Immature natural killer cell (primary cell): ENCODE measurements at regions not wholly inside any gene's neighbourhood (a gene's known extent, or its start where the extent isn't known, plus 50 kb on each side); places are given as distances from the start of the nearest gene placed in this dataset.

Experiments used
- DNase-seq, 3 donors: peaks; one replicate each; pipeline ENCODE4 v3.0.0; 2022; ENCODE audit warnings: mixed read lengths in 1 of 3
- H3K27ac Mint-ChIP-seq, 6 donors: one replicate each; pipeline ENCODE4 v1.8.0; 2020; ENCODE audit warnings: mixed read lengths in 6 of 6, mild to moderate bottlenecking in 5 of 6, inconsistent platforms in 4 of 6, moderate library complexity in 3 of 6
- H3K27me3 Mint-ChIP-seq, 3 donors: one replicate each; pipeline ENCODE4 v1.8.0; 2020 to 2021; ENCODE audit warnings: low read depth in 3 of 3, mild to moderate bottlenecking in 3 of 3, mixed read lengths in 3 of 3, moderate library complexity in 3 of 3, inconsistent platforms in 1 of 3
- H3K36me3 Mint-ChIP-seq, 3 donors: one replicate each; pipeline ENCODE4 v1.8.0; 2020; ENCODE audit warnings: mixed read lengths in 3 of 3, inconsistent platforms in 2 of 3, mild to moderate bottlenecking in 2 of 3
- H3K4me1 Mint-ChIP-seq, 2 donors: one replicate each; pipeline ENCODE4 v1.8.0; 2020; ENCODE audit warnings: inconsistent platforms in 2 of 2, mild to moderate bottlenecking in 2 of 2, mixed read lengths in 2 of 2, moderate library complexity in 1 of 2
- H3K4me3 Mint-ChIP-seq, 5 donors: one replicate each; pipeline ENCODE4 v1.8.0; 2020; ENCODE audit warnings: mild to moderate bottlenecking in 5 of 5, mixed read lengths in 5 of 5, inconsistent platforms in 3 of 5, moderate library complexity in 3 of 5
- H3K9me3 Mint-ChIP-seq, 6 donors: one replicate each; pipeline ENCODE4 v1.8.0; 2020; ENCODE audit warnings: mild to moderate bottlenecking in 6 of 6, mixed read lengths in 6 of 6, inconsistent platforms in 4 of 6, moderate library complexity in 3 of 6

DNA sequence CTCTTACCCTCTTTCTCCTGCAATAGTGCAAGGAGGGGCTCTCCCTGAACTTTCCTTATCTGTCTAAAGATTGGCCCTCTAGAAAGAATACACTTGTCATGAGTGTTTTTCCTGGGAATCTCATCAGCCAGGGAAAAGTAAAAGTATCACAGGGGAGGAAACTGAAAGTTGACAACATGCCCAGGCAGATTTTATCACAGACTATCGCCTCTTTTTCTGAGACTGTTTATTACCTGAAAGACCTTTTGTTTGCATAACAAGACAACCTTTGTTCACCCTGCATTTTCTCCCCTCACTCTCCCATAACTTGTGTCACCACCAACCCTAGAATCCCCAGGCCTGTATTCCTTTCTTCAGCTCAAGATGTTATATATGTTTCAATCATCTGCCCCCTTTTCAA, 794.7 kb upstream of the ADAMTS5 start:
- Mint-ChIP-seq H3K4me3 (no peak overlapping the region), H3K4me1 (no peaks in the 10 kb centered on the region), H3K27ac (no peak overlapping the region), H3K27me3 (peaks cover 0 to 4% (median under 1%) of the 10 kb centered on the region in 3 donors), H3K9me3 (peaks cover 0 to 8% (median 1%) of the 10 kb centered on the region in 6 donors), H3K36me3 (no peaks in the 10 kb centered on the region)
- DNase-seq: no peak

DNA sequence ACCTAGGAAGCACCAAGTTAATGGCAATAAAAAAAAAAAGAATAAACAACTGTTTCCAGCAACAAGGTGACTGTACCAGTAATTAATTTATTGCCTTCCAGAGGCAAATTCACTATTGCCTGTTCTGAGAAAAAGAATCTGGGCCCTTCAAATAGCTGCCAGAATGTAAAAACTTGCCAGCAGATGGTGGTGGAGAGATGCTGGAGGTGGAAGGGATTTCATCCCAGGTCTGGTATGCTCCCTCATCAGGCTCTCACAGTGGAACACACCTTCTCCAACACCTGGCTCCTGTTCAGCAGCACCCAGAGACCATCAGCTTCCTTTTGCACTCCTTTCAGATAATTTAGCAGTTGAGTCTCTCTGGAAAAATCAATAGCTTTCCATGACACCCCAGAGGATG, 792.9 kb upstream of the ADAMTS5 start:
- no peak overlapping the region for H3K27ac Mint-ChIP-seq
- H3K9me3 Mint-ChIP-seq: peaks cover 0 to 8% (median 1%) of the 10 kb centered on the region in 6 donors
- peaks cover 0 to 5% (median 1%) of the 10 kb centered on the region in 3 donors for H3K27me3 Mint-ChIP-seq
- H3K36me3 Mint-ChIP-seq: no peaks in the 10 kb centered on the region
- no peaks in the 10 kb centered on the region for H3K4me1 Mint-ChIP-seq
- no peak overlapping the region for H3K4me3 Mint-ChIP-seq
- no peak for DNase-seq

GRCh38 chr21:27759091-27759659, 792.3 kb upstream of the ADAMTS5 start:
- peaks cover 0 to 5% (median 1%) of the 10 kb centered on the region in 3 donors for H3K27me3 Mint-ChIP-seq
- H3K4me1 Mint-ChIP-seq: no peaks in the 10 kb centered on the region
- H3K27ac Mint-ChIP-seq: no peak overlapping the region
- no peak overlapping the region for H3K4me3 Mint-ChIP-seq
- H3K9me3 Mint-ChIP-seq: peaks cover 0 to 8% (median 1%) of the 10 kb centered on the region in 6 donors
- DNase-seq: no peak
- H3K36me3 Mint-ChIP-seq: no peaks in the 10 kb centered on the region

GRCh38 chr21:27756191-27756590, 789.3 kb upstream of the ADAMTS5 start:
- no peaks in the 10 kb centered on the region for H3K4me1 Mint-ChIP-seq

DNA sequence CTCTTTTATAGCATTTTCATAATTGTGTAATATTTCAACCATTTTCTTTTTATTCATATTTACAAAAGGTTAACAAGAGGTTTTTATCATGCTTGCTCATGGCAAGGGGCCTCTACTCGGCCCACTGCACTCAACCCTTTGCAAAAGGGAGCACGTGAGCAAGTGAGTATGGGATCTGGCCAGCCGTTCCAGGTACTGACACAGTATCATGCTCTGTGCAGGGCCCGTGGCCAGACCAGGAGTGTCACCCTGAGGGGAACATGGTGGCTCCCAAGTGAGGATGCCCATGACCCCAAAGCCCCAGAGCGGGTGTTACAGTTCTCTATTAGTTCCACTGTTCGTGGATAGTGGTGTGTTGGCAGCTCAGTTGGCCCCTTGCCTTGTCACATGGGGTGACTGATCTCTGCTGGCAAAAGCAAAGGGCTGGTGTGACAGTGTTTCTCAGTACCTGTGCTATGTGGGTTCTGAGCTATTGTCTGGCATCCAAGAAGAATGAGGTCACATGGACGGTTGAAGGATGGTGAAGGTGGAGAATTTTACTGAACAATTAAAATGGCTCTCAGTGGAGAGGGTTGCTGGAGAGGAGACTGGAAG, 777.2 kb upstream of the ADAMTS5 start:
- no peak overlapping the region for H3K4me3 Mint-ChIP-seq
- H3K36me3 Mint-ChIP-seq: no peaks in the 10 kb centered on the region

More at GRCh38 chr21:27756191-27756590, 789.3 kb upstream of the ADAMTS5 start:
- Mint-ChIP-seq H3K36me3 (no peaks in the 10 kb centered on the region), H3K4me3 (no peak overlapping the region), H3K9me3 (peaks cover 0 to 8% (median under 1%) of the 10 kb centered on the region in 6 donors), H3K27ac (no peak overlapping the region), H3K27me3 (peaks cover 2 to 4% (median 3%) of the 10 kb centered on the region in 3 donors)
- DNase-seq: no peak

DNA sequence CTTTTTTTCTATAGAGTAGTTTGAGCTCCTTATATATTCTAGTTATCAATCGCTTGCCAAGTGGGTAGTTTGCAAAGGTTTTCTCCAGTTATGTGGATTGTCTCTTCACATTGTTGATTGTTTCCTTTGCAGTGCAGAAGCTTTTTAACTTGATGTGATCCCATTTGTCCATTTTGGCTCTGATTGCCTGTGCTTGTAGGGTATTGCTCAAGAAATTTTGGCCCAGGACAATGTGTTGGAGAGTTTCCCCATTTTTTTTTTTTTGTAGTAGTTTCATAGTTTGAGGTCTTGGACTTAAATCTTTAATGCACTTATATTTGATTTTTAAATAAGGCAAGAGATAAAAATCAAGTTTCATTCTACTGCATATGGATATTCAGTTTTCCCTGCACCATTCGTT, 774.8 kb upstream of the ADAMTS5 start:
- Mint-ChIP-seq H3K27me3 (peaks cover 0 to 2% (median 0%) of the 10 kb centered on the region in 3 donors), H3K4me1 (no peaks in the 10 kb centered on the region), H3K36me3 (no peaks in the 10 kb centered on the region), H3K27ac (no peak overlapping the region), H3K9me3 (peaks cover 0 to 19% (median 6%) of the 10 kb centered on the region in 6 donors), H3K4me3 (no peak overlapping the region)
- no peak for DNase-seq

More for the DNA sequence above, 777.2 kb upstream of the ADAMTS5 start:
- Mint-ChIP-seq H3K27me3 (peaks cover 0 to 2% (median 0%) of the 10 kb centered on the region in 3 donors), H3K9me3 (peaks cover 0 to 24% (median 6%) of the 10 kb centered on the region in 6 donors), H3K27ac (no peak overlapping the region), H3K4me1 (no peaks in the 10 kb centered on the region)
- no peak for DNase-seq

DNA sequence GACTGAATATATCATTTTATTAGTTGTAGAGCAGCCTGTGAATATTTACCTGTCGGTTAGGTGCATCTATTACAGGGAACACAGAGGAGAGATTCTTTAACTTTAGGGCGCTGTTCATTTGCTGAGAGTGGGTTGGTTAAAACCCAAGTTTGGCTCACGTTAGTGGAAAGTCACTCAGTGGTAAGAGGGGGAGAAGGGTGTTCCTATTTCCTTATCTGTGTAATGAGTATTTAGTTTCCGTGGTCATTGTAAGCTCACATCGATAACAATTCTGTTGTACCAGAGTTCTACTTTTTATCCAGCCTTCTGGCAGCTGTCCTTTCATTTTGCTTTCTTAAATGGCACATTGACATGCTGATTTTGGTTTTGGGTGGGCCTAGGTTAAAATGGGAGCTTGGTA, 773.2 kb upstream of the ADAMTS5 start:
- no peak overlapping the region for H3K4me3 Mint-ChIP-seq
- H3K27ac Mint-ChIP-seq: no peak overlapping the region
- H3K9me3 Mint-ChIP-seq: peaks cover 0 to 24% (median 6%) of the 10 kb centered on the region in 6 donors
- H3K4me1 Mint-ChIP-seq: no peaks in the 10 kb centered on the region
- peaks cover 0 to 2% (median 0%) of the 10 kb centered on the region in 3 donors for H3K27me3 Mint-ChIP-seq
- H3K36me3 Mint-ChIP-seq: no peaks in the 10 kb centered on the region
- DNase-seq: no peak

DNA sequence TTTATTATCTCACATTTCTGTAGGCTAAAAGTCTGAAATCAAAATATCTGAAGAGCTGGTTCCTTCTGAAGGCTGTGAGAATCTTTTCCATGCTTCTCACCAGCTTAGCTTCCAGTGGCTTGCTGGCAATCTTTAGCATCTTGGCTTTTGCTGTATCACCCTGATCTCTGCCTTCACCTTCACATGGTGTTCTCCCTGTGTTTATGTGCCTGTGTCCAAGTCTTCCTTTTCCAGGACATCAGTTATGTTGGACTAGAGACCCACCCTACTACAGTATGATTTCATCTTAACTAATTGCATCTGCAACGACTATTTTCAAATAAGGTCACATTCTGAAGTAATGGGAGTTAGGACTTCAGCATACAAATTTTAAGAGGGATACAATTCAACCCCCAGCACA, 772.3 kb upstream of the ADAMTS5 start:
- H3K4me1 Mint-ChIP-seq: no peaks in the 10 kb centered on the region

DNA sequence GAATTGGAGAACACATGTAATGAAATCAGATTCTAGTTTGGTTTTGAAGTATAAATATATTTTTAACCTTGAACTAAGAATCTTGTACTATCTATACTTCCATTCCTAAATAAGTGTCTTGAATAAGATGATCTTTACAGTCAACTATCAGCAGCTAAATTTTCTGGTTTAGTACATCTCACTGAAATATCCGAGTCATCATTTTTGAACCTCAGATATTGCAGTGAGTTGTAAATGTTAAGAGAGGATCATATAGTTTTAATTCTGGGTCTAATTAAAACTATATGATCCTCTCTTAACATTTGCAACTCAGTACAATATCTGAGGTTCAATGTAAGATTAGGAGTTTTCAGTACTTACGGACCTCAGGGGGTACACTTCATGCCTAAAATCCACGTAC, 768.8 kb upstream of the ADAMTS5 start:
- Mint-ChIP-seq H3K4me3 (no peak overlapping the region), H3K27ac (no peak overlapping the region), H3K36me3 (no peaks in the 10 kb centered on the region), H3K27me3 (no peaks in the 10 kb centered on the region), H3K4me1 (no peaks in the 10 kb centered on the region), H3K9me3 (peaks cover 0 to 14% (median 2%) of the 10 kb centered on the region in 6 donors)
- DNase-seq: no peak

More for the DNA sequence above, 772.3 kb upstream of the ADAMTS5 start:
- no peak for DNase-seq
- no peak overlapping the region for H3K4me3 Mint-ChIP-seq
- H3K9me3 Mint-ChIP-seq: peaks cover 0 to 21% (median 6%) of the 10 kb centered on the region in 6 donors
- H3K27ac Mint-ChIP-seq: no peak overlapping the region
- no peaks in the 10 kb centered on the region for H3K36me3 Mint-ChIP-seq
- no peaks in the 10 kb centered on the region for H3K27me3 Mint-ChIP-seq

GRCh38 chr21:27734146-27734545, 767.3 kb upstream of the ADAMTS5 start:
- Mint-ChIP-seq H3K36me3 (no peaks in the 10 kb centered on the region), H3K4me1 (no peaks in the 10 kb centered on the region), H3K27me3 (no peaks in the 10 kb centered on the region), H3K27ac (no peak overlapping the region), H3K9me3 (peaks cover 0 to 14% (median 2%) of the 10 kb centered on the region in 6 donors), H3K4me3 (no peak overlapping the region)
- DNase-seq: no peak

GRCh38 chr21:27725916-27726315, 759.0 kb upstream of the ADAMTS5 start:
- H3K4me3 Mint-ChIP-seq: no peak overlapping the region
- no peaks in the 10 kb centered on the region for H3K36me3 Mint-ChIP-seq
- H3K4me1 Mint-ChIP-seq: no peaks in the 10 kb centered on the region
- peaks cover 0 to 20% (median 3%) of the 10 kb centered on the region in 6 donors for H3K9me3 Mint-ChIP-seq
- no peak for DNase-seq
- peaks cover 0 to 2% (median 0%) of the 10 kb centered on the region in 3 donors for H3K27me3 Mint-ChIP-seq
- no peak overlapping the region for H3K27ac Mint-ChIP-seq

- H3K36me3 Mint-ChIP-seq: no peaks in the 10 kb centered on the region
- DNase-seq: no peak
- peaks cover 0 to 14% (median 3%) of the 10 kb centered on the region in 6 donors for H3K9me3 Mint-ChIP-seq
- H3K27ac Mint-ChIP-seq: no peak overlapping the region
- H3K4me3 Mint-ChIP-seq: no peak overlapping the region
- H3K4me1 Mint-ChIP-seq: no peaks in the 10 kb centered on the region
- peaks cover 0 to 3% (median 2%) of the 10 kb centered on the region in 3 donors for H3K27me3 Mint-ChIP-seq
Measured at GRCh38 chr21:27722095-27722494, 755.2 kb upstream of the ADAMTS5 start.

GRCh38 chr21:27721675-27722074, 754.8 kb upstream of the ADAMTS5 start:
- no peak overlapping the region for H3K4me3 Mint-ChIP-seq
- H3K27ac Mint-ChIP-seq: no peak overlapping the region
- H3K9me3 Mint-ChIP-seq: peaks cover 0 to 12% (median 2%) of the 10 kb centered on the region in 6 donors
- H3K4me1 Mint-ChIP-seq: no peaks in the 10 kb centered on the region
- DNase-seq: no peak
- H3K36me3 Mint-ChIP-seq: no peaks in the 10 kb centered on the region
- H3K27me3 Mint-ChIP-seq: peaks cover 0 to 3% (median 2%) of the 10 kb centered on the region in 3 donors

DNA sequence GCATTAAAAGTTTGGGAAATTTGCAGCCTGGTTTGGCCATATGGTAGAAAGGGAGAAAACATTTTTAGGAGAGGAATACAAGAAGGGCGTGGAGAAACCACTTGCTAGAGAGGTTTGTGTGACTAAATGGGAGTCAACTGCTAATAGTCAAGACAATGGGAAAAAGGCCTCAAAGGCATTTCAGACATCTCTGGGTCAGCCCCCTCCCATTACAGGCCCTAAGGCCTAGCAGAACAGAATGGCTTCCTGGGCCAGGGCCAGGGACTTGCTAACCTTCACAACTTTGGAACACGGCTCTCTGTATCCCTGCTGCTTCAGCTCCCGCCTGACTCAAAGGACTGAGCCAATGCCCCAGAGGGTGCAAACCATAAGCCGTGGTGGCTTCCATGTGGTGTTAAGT, 752.3 kb upstream of the ADAMTS5 start:
- Mint-ChIP-seq H3K27ac (no peak overlapping the region), H3K27me3 (peaks cover 0 to 3% (median 0%) of the 10 kb centered on the region in 3 donors), H3K4me3 (no peak overlapping the region), H3K4me1 (no peaks in the 10 kb centered on the region), H3K36me3 (no peaks in the 10 kb centered on the region), H3K9me3 (peaks cover 0 to 4% (median 0%) of the 10 kb centered on the region in 6 donors)
- no peak for DNase-seq
